Esophagus muscularis mucosa (tissue), 4 donors: ENCODE measurements at regions not wholly inside any gene's neighbourhood (a gene's known extent, or its start where the extent isn't known, plus 50 kb on each side); places are given as distances from the start of the nearest gene placed in this dataset.

Source experiments
- DNase-seq: peaks from one replicate; pipeline ENCODE4 v3.0.0-alpha.2; 2017; ENCODE audit errors: extremely low spot score
- H3K27ac ChIP-seq, 4 donors: fragments of 200-600 bp; sonication (generic); replicated peaks in 1 of 4; 1 replicate in 3 of 4; 2 replicates in 1 of 4; pipeline ENCODE4 v1.5.1; 2016 to 2019; ENCODE audit warnings: mild to moderate bottlenecking in 1 of 4
- H3K27me3 ChIP-seq, 4 donors: fragments of 200-600 bp; sonication (generic); one replicate each; pipeline versions ENCODE4 v1.5.1 to v1.6.0; 2016 to 2019
- H3K36me3 ChIP-seq, 4 donors: fragments of 200-600 bp; sonication (generic); one replicate each; pipeline ENCODE4 v1.5.1; 2016 to 2019
- H3K4me1 ChIP-seq, 4 donors: fragments of 200-600 bp; sonication (generic); one replicate each; pipeline ENCODE4 v1.5.1; 2016 to 2019
- H3K4me3 ChIP-seq, 4 donors: fragments of 200-600 bp; sonication (generic); 1 replicate in 2 of 4; 2 replicates in 2 of 4; pipeline ENCODE4 v1.5.1; 2016 to 2019; ENCODE audit warnings: mild to moderate bottlenecking in 4 of 4, moderate library complexity in 1 of 4
- H3K9me3 ChIP-seq, 4 donors: fragments of 200-600 bp; sonication (generic); 1 replicate in 3 of 4; 2 replicates in 1 of 4; pipeline ENCODE4 v1.5.1; 2016 to 2019
- CTCF ChIP-seq, 3 experiments: fragments of 200-600 bp in 2 of 3; fragments of 450-650 bp in 1 of 3; sonication (generic) in 2 of 3; IDR thresholded peaks; one replicate each; pipeline ENCODE4 v1.5.1; 2017 to 2019; ENCODE audit warnings: antibody characterized with exemption in 3 of 3, mild to moderate bottlenecking in 2 of 3, moderate library complexity in 1 of 3
- EP300 ChIP-seq: sonication (generic); formaldehyde crosslinking; IDR thresholded peaks from one replicate; pipeline ENCODE4 v1.6.1; 2017; ENCODE audit warnings: antibody characterized with exemption
- POLR2A ChIP-seq: fragments of 450-650 bp; IDR thresholded peaks from one replicate; pipeline ENCODE4 v1.6.1; 2017; ENCODE audit warnings: antibody characterized with exemption, moderate library complexity, mild to moderate bottlenecking, low read depth
- POLR2AphosphoS5 ChIP-seq, 2 donors: sonication (generic); formaldehyde crosslinking; IDR thresholded peaks; one replicate each; pipeline ENCODE4 v1.6.1; 2017; ENCODE audit warnings: antibody characterized with exemption in 2 of 2
- WGBS: methylation state at CpG from one replicate; pipeline ENCODE4 v1.1.5; 2018; 5-methylcytosine and 5-hydroxymethylcytosine counted together
- intact Hi-C: fragments of 100-400 bp; cut with DNase I; formaldehyde crosslinking; loops from one replicate; pipeline ENCODE4 v1.15.1; 2023

GRCh38 chr9:16033253-16033652 lies 480.4 kb downstream of the CCDC171 start:
- WGBS, result 87% methylated on average over 13 of the region's 14 CpGs
- no peak for DNase-seq
- Histone ChIP-seq H3K27ac (no peak overlapping the region), H3K4me3 (no peak overlapping the region), H3K36me3 (no peaks in the 10 kb centered on the region), H3K4me1 (peaks cover 0 to 25% (median 14%) of the 10 kb centered on the region in 4 donors), H3K9me3 (no peaks in the 10 kb centered on the region), H3K27me3 (no peaks in the 10 kb centered on the region)
- intact Hi-C loops, result no loop called here
- TF ChIP-seq POLR2AphosphoS5 (IDR thresholded peaks at IDR 0.05), result no peak

GRCh38 chr9:16033921-16034691 lies 481.3 kb downstream of the CCDC171 start:
- intact Hi-C loops, result no loop called here
- Histone ChIP-seq H3K4me1 (peaks cover under 1 to 22% (median 10%) of the 10 kb centered on the region in 4 donors), H3K9me3 (no peaks in the 10 kb centered on the region), H3K27me3 (no peaks in the 10 kb centered on the region), H3K27ac (no peak overlapping the region), H3K4me3 (no peak overlapping the region), H3K36me3 (no peaks in the 10 kb centered on the region)
- TF ChIP-seq CTCF (IDR thresholded peaks at IDR 0.05), result no peak
- TF ChIP-seq POLR2A, result no peak
- no peak for TF ChIP-seq EP300
- no peak for TF ChIP-seq POLR2AphosphoS5 (IDR thresholded peaks at IDR 0.05)
- peak; percentile 79 for DNase-seq
- 89% methylated on average over 10 of the region's 10 CpGs for WGBS

GRCh38 chr9:16039218-16039987 lies 486.6 kb downstream of the CCDC171 start:
- intact Hi-C loops, result no loop called here
- DNase-seq, result no peak
- Histone ChIP-seq H3K4me1 (peaks cover 2 to 25% (median 20%) of the 10 kb centered on the region in 4 donors), H3K36me3 (no peaks in the 10 kb centered on the region), H3K27me3 (no peaks in the 10 kb centered on the region), H3K4me3 (no peak overlapping the region), H3K9me3 (no peaks in the 10 kb centered on the region), H3K27ac (peak overlapping the region in 2 of 4 donors; percentile 4 to 10)
- TF ChIP-seq POLR2AphosphoS5 (IDR thresholded peaks at IDR 0.05) (no peak), EP300 (no peak), CTCF (IDR thresholded peaks at IDR 0.05) (peak in 2 of 3 experiments; percentile 20 to 38), POLR2A (no peak)
- WGBS, result 45% methylated on average over 11 of the region's 11 CpGs

GRCh38 chr9:16039988-16040761 lies 487.3 kb downstream of the CCDC171 start:
- intact Hi-C loops, result no loop called here
- peaks cover 2 to 25% (median 20%) of the 10 kb centered on the region in 4 donors for H3K4me1 ChIP-seq

More at GRCh38 chr9:16039988-16040761, 487.3 kb downstream of the CCDC171 start:
- peak overlapping the region in 2 of 4 donors; percentile 4 to 10 for H3K27ac ChIP-seq
- no peak overlapping the region for H3K4me3 ChIP-seq
- 53% methylated on average over 10 of the region's 10 CpGs for WGBS
- no peaks in the 10 kb centered on the region for H3K9me3 ChIP-seq
- H3K27me3 ChIP-seq, result no peaks in the 10 kb centered on the region
- no peaks in the 10 kb centered on the region for H3K36me3 ChIP-seq
- TF ChIP-seq CTCF (IDR thresholded peaks at IDR 0.05), result no peak
- no peak for TF ChIP-seq EP300
- no peak for TF ChIP-seq POLR2A
- no peak for TF ChIP-seq POLR2AphosphoS5 (IDR thresholded peaks at IDR 0.05)
- DNase-seq, result no peak
